ENCODE measurements at regions not wholly inside any gene's neighbourhood (a gene's known extent, or its start where the extent isn't known, plus 50 kb on each side); places are given as distances from the start of the nearest gene placed in this dataset.

DNA sequence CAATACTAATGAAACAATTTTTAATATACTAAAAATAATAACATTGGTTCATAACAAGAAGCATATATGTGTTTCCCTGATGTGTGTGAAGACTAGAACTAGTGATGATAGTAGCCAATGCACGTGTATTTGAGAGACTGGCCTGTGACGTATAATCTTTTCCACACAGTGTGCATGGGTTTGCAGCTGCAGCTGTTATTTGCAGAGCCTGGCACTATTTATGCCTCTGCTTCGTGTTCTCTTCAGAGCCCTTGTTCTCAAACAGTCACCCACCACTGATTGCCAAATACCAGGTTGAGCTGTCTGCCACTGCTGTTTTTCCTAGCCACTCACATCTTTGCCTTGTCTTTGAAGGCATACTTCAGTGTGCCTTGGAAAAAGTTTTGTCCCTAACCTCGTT, 531.7 kb downstream of the ETV1 start:
- Histone ChIP-seq H3K9me3 (ENCODE audit: low read depth, low read length) (no peaks in the 10 kb centered on the region), H3K36me3 (ENCODE audit: insufficient read depth, low read length) (no peaks in the 10 kb centered on the region), H3K4me1 (ENCODE audit: insufficient read depth, low read length) (no peaks in the 10 kb centered on the region), H3K27ac (ENCODE audit: low read depth, low read length) (no peak overlapping the region), H3K79me2 (ENCODE audit: insufficient read depth, low read length) (no peaks in the 10 kb centered on the region), H3K4me2 (ENCODE audit: insufficient read depth, low read length) (no peak overlapping the region), H3K4me3 (ENCODE audit: insufficient read depth, low read length) (no peak overlapping the region), H2AFZ (ENCODE audit: low read length) (no peak overlapping the region), H4K20me1 (ENCODE audit: insufficient read depth, low read length) (no peaks in the 10 kb centered on the region), H3K27me3 (ENCODE audit: insufficient read depth, low read length) (no peaks in the 10 kb centered on the region)
- TF ChIP-seq, protein P1, sequence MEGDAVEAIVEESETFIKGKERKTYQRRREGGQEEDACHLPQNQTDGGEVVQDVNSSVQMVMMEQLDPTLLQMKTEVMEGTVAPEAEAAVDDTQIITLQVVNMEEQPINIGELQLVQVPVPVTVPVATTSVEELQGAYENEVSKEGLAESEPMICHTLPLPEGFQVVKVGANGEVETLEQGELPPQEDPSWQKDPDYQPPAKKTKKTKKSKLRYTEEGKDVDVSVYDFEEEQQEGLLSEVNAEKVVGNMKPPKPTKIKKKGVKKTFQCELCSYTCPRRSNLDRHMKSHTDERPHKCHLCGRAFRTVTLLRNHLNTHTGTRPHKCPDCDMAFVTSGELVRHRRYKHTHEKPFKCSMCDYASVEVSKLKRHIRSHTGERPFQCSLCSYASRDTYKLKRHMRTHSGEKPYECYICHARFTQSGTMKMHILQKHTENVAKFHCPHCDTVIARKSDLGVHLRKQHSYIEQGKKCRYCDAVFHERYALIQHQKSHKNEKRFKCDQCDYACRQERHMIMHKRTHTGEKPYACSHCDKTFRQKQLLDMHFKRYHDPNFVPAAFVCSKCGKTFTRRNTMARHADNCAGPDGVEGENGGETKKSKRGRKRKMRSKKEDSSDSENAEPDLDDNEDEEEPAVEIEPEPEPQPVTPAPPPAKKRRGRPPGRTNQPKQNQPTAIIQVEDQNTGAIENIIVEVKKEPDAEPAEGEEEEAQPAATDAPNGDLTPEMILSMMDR (IDR thresholded peaks at IDR 0.05; ENCODE audit: extremely low read depth, low read depth, low read length): no peak
- DNase-seq (ENCODE audit: insufficient read length, low spot score, missing footprints): no peak

DNA sequence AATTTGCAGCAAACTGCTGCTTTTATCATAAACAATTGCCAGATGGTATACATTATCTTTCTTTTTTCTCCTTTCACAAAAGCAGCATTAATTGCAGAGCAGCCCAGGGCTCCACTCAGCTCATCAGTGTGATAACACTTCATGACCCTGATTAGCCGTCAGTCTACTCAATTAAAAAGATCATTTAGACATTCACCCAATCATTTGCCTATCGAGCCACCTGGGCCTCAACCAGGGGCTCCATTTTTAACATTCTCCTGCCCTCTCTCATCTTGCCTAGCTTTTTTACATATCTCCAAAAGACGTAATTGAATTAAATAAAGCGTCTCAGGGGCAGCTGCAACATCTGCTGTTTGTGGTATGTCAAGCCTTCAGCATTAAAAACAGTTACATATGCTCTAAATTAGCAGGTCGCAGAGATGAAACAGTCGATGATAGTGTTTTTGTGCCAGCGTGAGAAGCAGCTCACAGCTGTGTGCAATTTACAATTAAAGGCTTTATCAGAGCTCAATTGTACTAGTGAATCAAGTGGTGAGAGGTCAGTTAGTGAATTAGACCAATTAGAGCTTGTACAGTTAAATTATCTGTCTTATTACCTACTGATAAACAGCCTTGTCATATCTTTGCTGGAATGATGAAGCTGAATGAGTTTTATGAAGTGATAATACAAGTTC, 522.5 kb downstream of the ETV1 start:
- no peaks in the 10 kb centered on the region for H4K20me1 ChIP-seq (ENCODE audit: insufficient read depth, low read length)
- no peak for DNase-seq (ENCODE audit: insufficient read length, low spot score, missing footprints)

DNA sequence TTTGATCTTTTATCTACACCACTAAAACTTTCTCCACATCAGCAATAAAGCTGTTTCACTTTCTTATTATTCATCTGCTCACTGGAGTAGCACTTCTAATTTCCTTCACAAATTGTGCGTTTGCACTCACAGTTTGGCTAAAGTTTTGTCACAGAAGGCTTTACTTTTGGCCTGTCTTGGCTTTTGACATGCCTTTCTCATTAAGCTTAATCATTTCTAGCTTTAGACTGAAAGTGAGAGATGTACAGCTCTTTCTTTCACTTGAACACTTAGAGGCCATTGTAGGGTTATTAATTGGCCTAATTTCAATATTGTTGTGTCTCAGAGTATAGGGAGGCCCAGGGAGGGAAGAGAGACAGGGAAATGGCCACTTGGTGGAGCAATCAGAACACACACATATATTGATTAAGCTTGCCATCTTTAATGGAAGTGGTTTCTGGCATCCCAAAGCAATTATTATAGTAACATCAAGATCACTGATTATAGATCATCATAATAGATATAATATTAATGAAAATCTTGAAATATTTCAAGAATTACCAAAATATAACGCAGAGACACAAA, 512.5 kb downstream of the ETV1 start:
- Histone ChIP-seq H3K4me2 (ENCODE audit: insufficient read depth, low read length) (no peak overlapping the region), H4K20me1 (ENCODE audit: insufficient read depth, low read length) (no peaks in the 10 kb centered on the region), H3K27me3 (ENCODE audit: insufficient read depth, low read length) (no peaks in the 10 kb centered on the region), H3K4me3 (ENCODE audit: insufficient read depth, low read length) (no peak overlapping the region), H3K79me2 (ENCODE audit: insufficient read depth, low read length) (no peaks in the 10 kb centered on the region), H2AFZ (ENCODE audit: low read length) (no peak overlapping the region), H3K9me3 (ENCODE audit: low read depth, low read length) (no peaks in the 10 kb centered on the region), H3K4me1 (ENCODE audit: insufficient read depth, low read length) (no peaks in the 10 kb centered on the region), H3K36me3 (ENCODE audit: insufficient read depth, low read length) (no peaks in the 10 kb centered on the region), H3K27ac (ENCODE audit: low read depth, low read length) (no peak overlapping the region)
- TF ChIP-seq, protein P1 (IDR thresholded peaks at IDR 0.05; ENCODE audit: extremely low read depth, low read depth, low read length): no peak
- no peak for DNase-seq (ENCODE audit: insufficient read length, low spot score, missing footprints)

More for the DNA sequence above, 522.5 kb downstream of the ETV1 start:
- Histone ChIP-seq H3K9me3 (ENCODE audit: low read depth, low read length) (no peaks in the 10 kb centered on the region), H3K36me3 (ENCODE audit: insufficient read depth, low read length) (no peaks in the 10 kb centered on the region), H3K27ac (ENCODE audit: low read depth, low read length) (no peak overlapping the region), H3K79me2 (ENCODE audit: insufficient read depth, low read length) (no peaks in the 10 kb centered on the region), H2AFZ (ENCODE audit: low read length) (no peak overlapping the region), H3K4me3 (ENCODE audit: insufficient read depth, low read length) (no peak overlapping the region), H3K4me2 (ENCODE audit: insufficient read depth, low read length) (no peak overlapping the region), H3K4me1 (ENCODE audit: insufficient read depth, low read length) (no peaks in the 10 kb centered on the region), H3K27me3 (ENCODE audit: insufficient read depth, low read length) (no peaks in the 10 kb centered on the region)
- TF ChIP-seq, protein P1 (IDR thresholded peaks at IDR 0.05; ENCODE audit: extremely low read depth, low read depth, low read length): no peak

DNA sequence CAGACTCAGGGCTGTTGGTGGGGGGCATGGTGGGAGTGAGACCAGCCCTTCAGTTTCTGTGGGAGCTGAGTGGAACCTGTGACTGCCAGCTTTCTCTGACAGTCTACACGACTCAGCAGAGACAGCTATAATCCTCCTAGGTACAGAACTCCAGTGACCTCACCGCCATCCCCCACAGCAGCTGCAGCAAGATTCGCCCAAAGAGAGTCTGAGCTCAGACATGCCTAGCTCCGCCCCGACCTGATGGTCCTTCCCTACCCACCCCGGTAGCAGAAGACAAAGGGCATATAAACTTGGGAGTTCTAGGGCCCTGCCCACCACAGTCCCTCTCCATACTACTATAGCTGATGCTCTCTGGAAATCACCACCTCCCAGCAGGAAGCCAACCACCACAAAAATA, 500.1 kb downstream of the ETV1 start:
- Histone ChIP-seq H3K36me3 (ENCODE audit: insufficient read depth, low read length) (no peaks in the 10 kb centered on the region), H3K4me2 (ENCODE audit: insufficient read depth, low read length) (no peak overlapping the region), H2AFZ (ENCODE audit: low read length) (no peak overlapping the region), H3K79me2 (ENCODE audit: insufficient read depth, low read length) (no peaks in the 10 kb centered on the region), H3K4me1 (ENCODE audit: insufficient read depth, low read length) (no peaks in the 10 kb centered on the region), H4K20me1 (ENCODE audit: insufficient read depth, low read length) (no peaks in the 10 kb centered on the region), H3K9me3 (ENCODE audit: low read depth, low read length) (no peaks in the 10 kb centered on the region), H3K27me3 (ENCODE audit: insufficient read depth, low read length) (no peaks in the 10 kb centered on the region), H3K4me3 (ENCODE audit: insufficient read depth, low read length) (no peak overlapping the region), H3K27ac (ENCODE audit: low read depth, low read length) (no peak overlapping the region)
- no peak for DNase-seq (ENCODE audit: insufficient read length, low spot score, missing footprints)
- TF ChIP-seq, protein P1 (IDR thresholded peaks at IDR 0.05; ENCODE audit: extremely low read depth, low read depth, low read length): no peak
